Nephron progenitor cell (in vitro differentiated cells): ENCODE measurements at regions not wholly inside any gene's neighbourhood (a gene's known extent, or its start where the extent isn't known, plus 50 kb on each side); places are given as distances from the start of the nearest gene placed in this dataset.

Experiments
- DNase-seq: peaks from one replicate; pipeline ENCODE4 v3.0.0; 2021
- H3K27ac Mint-ChIP-seq: 2 replicates; pipeline ENCODE4 v1.8.0; 2021; ENCODE audit warnings: mild to moderate bottlenecking, moderate library complexity, mixed read lengths
- H3K27me3 Mint-ChIP-seq: 2 replicates; pipeline ENCODE4 v1.8.0; 2021; ENCODE audit warnings: mild to moderate bottlenecking, low read depth, mixed read lengths; ENCODE audit not compliant: poor library complexity
- H3K36me3 Mint-ChIP-seq: 2 replicates; pipeline ENCODE4 v1.8.0; 2021; ENCODE audit warnings: low read depth, mixed read lengths
- H3K4me1 Mint-ChIP-seq: 2 replicates; pipeline ENCODE4 v1.8.0; 2021; ENCODE audit warnings: mixed read lengths
- H3K4me3 Mint-ChIP-seq: 2 replicates; pipeline ENCODE4 v1.8.0; 2021; ENCODE audit warnings: mild to moderate bottlenecking, moderate library complexity, mixed read lengths
- H3K9me3 Mint-ChIP-seq: 2 replicates; pipeline ENCODE4 v1.8.0; 2021; ENCODE audit warnings: mild to moderate bottlenecking, moderate library complexity, mixed read lengths
- TF ChIP-seq, protein P1 (sequence below): fragments of 200-600 bp; sonication (generic); IDR thresholded peaks from 2 replicates; pipeline ENCODE4 v1.5.0; 2021; ENCODE audit warnings: antibody characterized with exemption

GRCh38 chr6:2471472-2471871 is 226.1 kb upstream of the GMDS start:
- no peak overlapping the region for H3K27ac Mint-ChIP-seq
- H3K9me3 Mint-ChIP-seq = no peaks in the 10 kb centered on the region
- no peak for DNase-seq
- H3K36me3 Mint-ChIP-seq = no peaks in the 10 kb centered on the region
- H3K4me3 Mint-ChIP-seq = no peak overlapping the region
- TF ChIP-seq, protein P1, sequence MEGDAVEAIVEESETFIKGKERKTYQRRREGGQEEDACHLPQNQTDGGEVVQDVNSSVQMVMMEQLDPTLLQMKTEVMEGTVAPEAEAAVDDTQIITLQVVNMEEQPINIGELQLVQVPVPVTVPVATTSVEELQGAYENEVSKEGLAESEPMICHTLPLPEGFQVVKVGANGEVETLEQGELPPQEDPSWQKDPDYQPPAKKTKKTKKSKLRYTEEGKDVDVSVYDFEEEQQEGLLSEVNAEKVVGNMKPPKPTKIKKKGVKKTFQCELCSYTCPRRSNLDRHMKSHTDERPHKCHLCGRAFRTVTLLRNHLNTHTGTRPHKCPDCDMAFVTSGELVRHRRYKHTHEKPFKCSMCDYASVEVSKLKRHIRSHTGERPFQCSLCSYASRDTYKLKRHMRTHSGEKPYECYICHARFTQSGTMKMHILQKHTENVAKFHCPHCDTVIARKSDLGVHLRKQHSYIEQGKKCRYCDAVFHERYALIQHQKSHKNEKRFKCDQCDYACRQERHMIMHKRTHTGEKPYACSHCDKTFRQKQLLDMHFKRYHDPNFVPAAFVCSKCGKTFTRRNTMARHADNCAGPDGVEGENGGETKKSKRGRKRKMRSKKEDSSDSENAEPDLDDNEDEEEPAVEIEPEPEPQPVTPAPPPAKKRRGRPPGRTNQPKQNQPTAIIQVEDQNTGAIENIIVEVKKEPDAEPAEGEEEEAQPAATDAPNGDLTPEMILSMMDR = no peak
- peaks cover 17% of the 10 kb centered on the region for H3K27me3 Mint-ChIP-seq
- peaks cover 63% of the 10 kb centered on the region for H3K4me1 Mint-ChIP-seq

DNA sequence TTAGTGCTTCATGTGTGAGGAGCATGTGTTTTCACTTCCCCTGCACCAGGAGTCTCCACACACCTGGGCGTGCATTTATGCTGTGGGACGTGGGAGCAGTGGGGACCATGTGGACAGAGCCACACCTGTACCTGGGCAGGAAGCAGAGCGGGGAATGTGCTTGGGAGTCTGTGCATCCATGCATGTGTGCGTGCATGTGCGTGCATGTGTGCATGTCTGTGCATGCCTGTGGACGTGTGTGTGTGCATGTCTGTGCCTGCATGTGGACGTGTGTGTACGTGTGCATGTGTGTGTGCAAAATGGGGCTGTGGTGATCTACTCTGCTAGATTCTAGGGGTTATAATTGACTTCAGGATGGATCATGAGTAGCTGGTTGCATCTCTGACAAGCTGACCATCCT is 224.0 kb upstream of the GMDS start:
- H3K27ac Mint-ChIP-seq = peak overlapping the region; percentile 68
- TF ChIP-seq, protein P1 = no peak

GRCh38 chr6:2468601-2468955 is 223.2 kb upstream of the GMDS start:
- no peaks in the 10 kb centered on the region for H3K9me3 Mint-ChIP-seq
- peaks cover 24% of the 10 kb centered on the region for H3K27me3 Mint-ChIP-seq
- no peaks in the 10 kb centered on the region for H3K36me3 Mint-ChIP-seq
- H3K4me3 Mint-ChIP-seq = no peak overlapping the region
- no peak for DNase-seq
- H3K4me1 Mint-ChIP-seq = peaks cover 41% of the 10 kb centered on the region
- TF ChIP-seq, protein P1 = no peak
- H3K27ac Mint-ChIP-seq = no peak overlapping the region

More for the DNA sequence above, 224.0 kb upstream of the GMDS start:
- peaks cover 22% of the 10 kb centered on the region for H3K27me3 Mint-ChIP-seq
- no peak for DNase-seq
- H3K4me1 Mint-ChIP-seq = peaks cover 50% of the 10 kb centered on the region
- no peaks in the 10 kb centered on the region for H3K9me3 Mint-ChIP-seq
- no peak overlapping the region for H3K4me3 Mint-ChIP-seq
- no peaks in the 10 kb centered on the region for H3K36me3 Mint-ChIP-seq

DNA sequence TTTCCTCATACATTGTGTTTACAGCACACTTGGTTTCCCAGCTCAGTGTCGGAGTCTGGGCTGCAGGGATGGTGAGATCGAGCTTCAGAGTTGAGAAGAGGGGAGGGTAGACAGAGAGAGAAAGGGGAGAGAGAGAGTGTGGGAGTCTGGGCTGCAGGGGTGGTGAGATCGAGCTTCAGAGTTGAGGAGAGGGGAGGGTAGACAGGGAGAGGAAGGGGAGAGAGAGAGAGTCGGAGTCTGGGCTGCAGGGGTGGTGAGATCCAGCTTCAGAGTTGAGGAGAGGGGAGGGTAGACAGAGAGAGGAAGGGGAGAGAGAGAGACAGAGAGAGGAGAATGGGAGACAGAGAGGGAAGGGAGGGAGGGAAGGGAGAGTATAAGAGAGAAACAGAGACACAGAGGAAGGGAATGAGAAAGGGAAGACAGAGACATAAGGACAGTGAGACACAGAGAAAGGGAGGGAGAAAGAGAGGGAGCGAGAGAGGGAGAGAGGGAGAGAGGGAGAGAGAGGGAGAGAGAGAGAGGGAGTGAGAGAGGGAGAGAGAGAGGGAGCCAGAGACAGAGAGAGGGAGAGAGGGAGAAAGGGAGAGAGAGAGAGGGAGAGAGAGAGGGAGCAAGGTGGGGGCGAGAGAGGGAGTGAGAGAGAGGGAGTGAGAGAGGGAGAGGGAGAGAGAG is 222.7 kb upstream of the GMDS start:
- Mint-ChIP-seq H3K4me3 (no peak overlapping the region), H3K36me3 (no peaks in the 10 kb centered on the region), H3K27ac (no peak overlapping the region), H3K9me3 (no peaks in the 10 kb centered on the region), H3K27me3 (peaks cover 24% of the 10 kb centered on the region), H3K4me1 (peaks cover 36% of the 10 kb centered on the region)
- TF ChIP-seq, protein P1 = no peak
- no peak for DNase-seq

DNA sequence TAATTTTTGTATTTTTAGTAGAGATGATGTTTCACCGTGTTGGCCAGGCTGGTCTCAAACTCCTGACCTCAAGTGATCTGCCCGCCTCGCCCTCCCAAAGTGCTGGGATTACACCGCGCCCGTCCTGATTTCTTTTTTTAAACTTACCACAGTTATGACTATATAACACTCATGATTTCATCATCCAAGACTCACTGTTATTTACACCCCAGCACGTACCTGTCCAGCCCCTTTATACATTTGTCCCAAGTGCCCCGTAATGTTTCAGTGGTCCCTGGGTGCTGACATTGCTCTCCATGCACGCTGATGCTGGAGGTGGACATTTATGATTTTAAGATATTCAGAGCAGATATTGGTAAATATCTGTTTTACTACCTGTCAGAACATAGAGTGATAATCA is 219.9 kb upstream of the GMDS start:
- Mint-ChIP-seq H3K27ac (no peak overlapping the region), H3K27me3 (peaks cover 24% of the 10 kb centered on the region), H3K4me3 (no peak overlapping the region), H3K36me3 (no peaks in the 10 kb centered on the region), H3K4me1 (peaks cover 32% of the 10 kb centered on the region), H3K9me3 (no peaks in the 10 kb centered on the region)
- DNase-seq = no peak
- TF ChIP-seq, protein P1 = no peak

DNA sequence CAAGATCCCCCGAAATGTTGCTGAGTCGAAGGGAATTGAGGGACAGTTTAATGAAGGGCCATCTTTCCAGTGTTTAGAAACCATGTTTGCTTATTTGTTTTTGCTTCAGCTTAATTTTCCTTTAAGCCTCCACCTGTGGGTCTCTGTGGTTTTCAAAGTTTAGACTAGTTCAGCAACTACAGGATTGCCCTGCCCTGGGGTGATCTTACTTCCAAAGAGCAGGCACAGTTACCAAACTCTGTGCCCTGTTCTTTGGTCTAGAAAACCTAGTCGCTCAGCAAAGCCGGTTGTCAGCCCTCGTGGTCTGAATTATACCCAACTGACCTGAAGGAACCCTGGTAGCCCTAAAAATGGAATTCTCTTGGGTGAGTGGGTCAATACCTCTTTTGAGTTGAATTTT is 219.2 kb upstream of the GMDS start:
- Mint-ChIP-seq H3K27ac (no peak overlapping the region), H3K36me3 (no peaks in the 10 kb centered on the region), H3K4me1 (peaks cover 39% of the 10 kb centered on the region), H3K9me3 (no peaks in the 10 kb centered on the region), H3K27me3 (peaks cover 26% of the 10 kb centered on the region), H3K4me3 (no peak overlapping the region)
- TF ChIP-seq, protein P1 = no peak
- DNase-seq = no peak
